ENCODE measurements at regions not wholly inside any gene's neighbourhood (a gene's known extent, or its start where the extent isn't known, plus 50 kb on each side); places are given as distances from the start of the nearest gene placed in this dataset.

- Histone ChIP-seq H3K4me1 (ENCODE audit: control insufficient read depth in 1 of 2, insufficient read depth in 2 of 2, low read length in 2 of 2) (peaks cover 0 to 7% of the 10 kb centered on the region in 2 experiments; a peak in 1 of 4 replicates), H3K4me3 (replicated peaks in 1 of 2; ENCODE audit: low read depth in 1 of 2, low read length in 2 of 2) (no peak overlapping the region), H3K9me2 (ENCODE audit: insufficient read depth) (no peaks in the 10 kb centered on the region), H3K27ac (ENCODE audit: low read depth, low read length) (no peak overlapping the region), H3K36me3 (ENCODE audit: control insufficient read depth in 1 of 2, insufficient read depth in 2 of 2, low read length in 2 of 2) (no peaks in the 10 kb centered on the region), H3K4me2 (ENCODE audit: low read length) (no peak overlapping the region), H3K79me2 (ENCODE audit: insufficient read depth, low read length) (no peaks in the 10 kb centered on the region), H3K9me3 (ENCODE audit: control insufficient read depth in 1 of 2, insufficient read depth in 1 of 2, low read depth in 1 of 2, low read length in 2 of 2) (no peaks in the 10 kb centered on the region), H3K27me3 (ENCODE audit: insufficient read depth, low read length) (no peaks in the 10 kb centered on the region), H3K9ac (ENCODE audit: low read length) (no peak overlapping the region), H2AFZ (ENCODE audit: low read depth, low read length, poor library complexity, severe bottlenecking) (no peak overlapping the region), H4K20me1 (ENCODE audit: insufficient read depth) (no peaks in the 10 kb centered on the region)
- intact Hi-C loops (cut with micrococcal nuclease), result no loop called here
- ATAC-seq (no peak), DNase-seq (ENCODE audit: low read depth, low spot score) (no peak)
- no TSS peak for BruUV-seq (replicated peaks)
- POLR2A ChIA-PET, result no interaction called here
- CTCF ChIA-PET, result no interaction called here
- TF ChIP-seq EZH2phosphoT487 (IDR thresholded peaks at IDR 0.05; ENCODE audit: borderline replicate concordance) (no peak), JUND (IDR thresholded peaks at IDR 0.05) (no peak), YY1 (IDR thresholded peaks at IDR 0.05; ENCODE audit: extremely low read depth, insufficient replicate concordance, low read depth, low read length) (no peak), EGR1 (IDR thresholded peaks at IDR 0.05; ENCODE audit: low read depth) (no peak), SIN3A (IDR thresholded peaks at IDR 0.05; ENCODE audit: low read depth) (no peak), EZH2 (IDR thresholded peaks at IDR 0.05) (no peak), REST (IDR thresholded peaks at IDR 0.05; ENCODE audit: low read depth) (no peak), CBX3 (IDR thresholded peaks at IDR 0.05; ENCODE audit: low read depth) (no peak), ZNF274 (IDR thresholded peaks at IDR 0.05; ENCODE audit: low read depth, low read length) (no peak)
- RAD21 ChIA-PET (ENCODE audit: low non-redundant PET in 1 of 2, low total read pairs in 2 of 2, uncharacterized antibody in 2 of 2, unreplicated experiment in 2 of 2), result no interaction called here
Observed at GRCh38 chr5:124292322-124292855, 454.1 kb downstream of the ZNF608 start.

Measured in HCT116 (cell line).